ENCODE measurements at regions not wholly inside any gene's neighbourhood (a gene's known extent, or its start where the extent isn't known, plus 50 kb on each side); places are given as distances from the start of the nearest gene placed in this dataset.

GRCh38 chr1:191709215-191709614 lies 449.0 kb upstream of the RGS18 start:
- no peak for TF ChIP-seq POLR2AphosphoS5 (IDR thresholded peaks at IDR 0.05)
- TF ChIP-seq CTCF (IDR thresholded peaks at IDR 0.05), result no peak
